Upper lobe of left lung (tissue), 4 donors: ENCODE measurements at regions not wholly inside any gene's neighbourhood (a gene's known extent, or its start where the extent isn't known, plus 50 kb on each side); places are given as distances from the start of the nearest gene placed in this dataset.

Source experiments
- POLR2A ChIP-seq, 4 donors: fragments of 450-650 bp; IDR thresholded peaks; one replicate each; pipeline ENCODE4 v1.5.1; 2016 to 2017; ENCODE audit warnings: antibody characterized with exemption in 4 of 4, mild to moderate bottlenecking in 2 of 4
- TF ChIP-seq, protein P1 (sequence below), 6 experiments: fragments of 450-650 bp in 4 of 6; fragments of 200-600 bp in 2 of 6; sonication (generic) in 2 of 6; IDR thresholded peaks; one replicate each; pipeline ENCODE4 v1.5.1; 2016 to 2019; ENCODE audit warnings: antibody characterized with exemption in 6 of 6

DNA sequence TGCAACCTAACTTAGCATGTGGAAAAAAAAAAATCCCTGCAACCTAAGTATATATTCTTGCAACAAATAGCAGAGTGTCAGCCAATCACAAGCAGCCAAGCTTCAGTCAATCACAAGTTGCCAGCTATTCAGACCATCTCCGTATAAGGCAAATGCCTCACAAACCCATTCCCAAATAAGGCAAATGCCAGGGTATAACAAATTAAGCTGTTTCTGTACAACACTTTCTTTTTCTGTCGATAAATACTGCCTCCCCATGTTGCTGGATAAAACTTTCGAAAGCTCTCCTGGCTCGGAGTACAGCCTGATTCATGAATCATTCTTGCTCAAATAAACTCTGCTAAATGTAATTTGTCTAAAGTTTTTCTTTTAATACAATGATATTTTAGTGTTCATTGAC is 460.7 kb upstream of the SMIM31 start:
- TF ChIP-seq, protein P1, sequence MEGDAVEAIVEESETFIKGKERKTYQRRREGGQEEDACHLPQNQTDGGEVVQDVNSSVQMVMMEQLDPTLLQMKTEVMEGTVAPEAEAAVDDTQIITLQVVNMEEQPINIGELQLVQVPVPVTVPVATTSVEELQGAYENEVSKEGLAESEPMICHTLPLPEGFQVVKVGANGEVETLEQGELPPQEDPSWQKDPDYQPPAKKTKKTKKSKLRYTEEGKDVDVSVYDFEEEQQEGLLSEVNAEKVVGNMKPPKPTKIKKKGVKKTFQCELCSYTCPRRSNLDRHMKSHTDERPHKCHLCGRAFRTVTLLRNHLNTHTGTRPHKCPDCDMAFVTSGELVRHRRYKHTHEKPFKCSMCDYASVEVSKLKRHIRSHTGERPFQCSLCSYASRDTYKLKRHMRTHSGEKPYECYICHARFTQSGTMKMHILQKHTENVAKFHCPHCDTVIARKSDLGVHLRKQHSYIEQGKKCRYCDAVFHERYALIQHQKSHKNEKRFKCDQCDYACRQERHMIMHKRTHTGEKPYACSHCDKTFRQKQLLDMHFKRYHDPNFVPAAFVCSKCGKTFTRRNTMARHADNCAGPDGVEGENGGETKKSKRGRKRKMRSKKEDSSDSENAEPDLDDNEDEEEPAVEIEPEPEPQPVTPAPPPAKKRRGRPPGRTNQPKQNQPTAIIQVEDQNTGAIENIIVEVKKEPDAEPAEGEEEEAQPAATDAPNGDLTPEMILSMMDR (IDR thresholded peaks at IDR 0.05), result no peak
- no peak for TF ChIP-seq POLR2A (IDR thresholded peaks at IDR 0.05)
